ENCODE measurements at regions not wholly inside any gene's neighbourhood (a gene's known extent, or its start where the extent isn't known, plus 50 kb on each side); places are given as distances from the start of the nearest gene placed in this dataset.
"Not testable (repeated sequence)": the region's sequence is repeated elsewhere in the genome, so short reads cannot be mapped to it uniquely, and the experiment has no call there.

GRCh38 chrX:83749736-83750135, 111.2 kb upstream of the CYLC1 start:
- DNase-seq (ENCODE audit: low read depth): not testable (repeated sequence)

- DNase-seq (ENCODE audit: low read depth): not testable (repeated sequence)
These were observed 110.5 kb upstream of the CYLC1 start for GRCh38 chrX:83750451-83750850.

GRCh38 chrX:83759872-83760271, 101.1 kb upstream of the CYLC1 start:
- DNase-seq (ENCODE audit: low read depth): peak; percentile 1

GRCh38 chrX:83771664-83772063, 89.3 kb upstream of the CYLC1 start:
- no peak for DNase-seq (ENCODE audit: low read depth)

All from myocyte (in vitro differentiated cells).